Stomach (tissue), 8 donors: ENCODE measurements at regions not wholly inside any gene's neighbourhood (a gene's known extent, or its start where the extent isn't known, plus 50 kb on each side); places are given as distances from the start of the nearest gene placed in this dataset.

ENCODE experiments used
- DNase-seq, 2 donors: peaks; one replicate each; pipeline versions ENCODE4 v3.0.0 to v3.0.0-alpha.2; 2013 to 2019
- H3K27ac ChIP-seq, 5 donors: fragments of 200-600 bp in 4 of 5; sonication (generic) in 4 of 5; one replicate each; pipeline ENCODE4 v1.5.1; 2013 to 2019; ENCODE audit warnings: mild to moderate bottlenecking in 1 of 5, moderate library complexity in 1 of 5
- H3K27me3 ChIP-seq, 3 donors: fragments of 200-600 bp; sonication (generic); one replicate each; pipeline ENCODE4 v1.5.1; 2017 to 2019; ENCODE audit warnings: mixed run types in 1 of 3
- H3K36me3 ChIP-seq, 4 donors: fragments of 200-600 bp; sonication (generic); 1 replicate in 3 of 4; 2 replicates in 1 of 4; pipeline ENCODE4 v1.5.1; 2016 to 2019
- H3K4me1 ChIP-seq, 4 donors: fragments of 200-600 bp; sonication (generic); one replicate each; pipeline ENCODE4 v1.5.1; 2016 to 2019
- H3K4me3 ChIP-seq, 4 donors: fragments of 200-600 bp; sonication (generic) in 3 of 4; one replicate each; pipeline ENCODE4 v1.5.1; 2016 to 2019; ENCODE audit warnings: mild to moderate bottlenecking in 1 of 4
- H3K9me3 ChIP-seq, 4 donors: fragments of 200-600 bp; sonication (generic); one replicate each; pipeline ENCODE4 v1.5.1; 2016 to 2019
- EP300 ChIP-seq: sonication (generic); formaldehyde crosslinking; IDR thresholded peaks from one replicate; pipeline ENCODE4 v1.6.1; 2017; ENCODE audit warnings: antibody characterized with exemption
- POLR2A ChIP-seq, 4 donors: fragments of 450-650 bp; IDR thresholded peaks; one replicate each; pipeline ENCODE4 v1.6.1; 2016; ENCODE audit warnings: antibody characterized with exemption in 4 of 4, control low read depth in 2 of 4, mild to moderate bottlenecking in 1 of 4, moderate library complexity in 1 of 4
- POLR2AphosphoS5 ChIP-seq, 3 donors: sonication (generic); formaldehyde crosslinking; IDR thresholded peaks; one replicate each; pipeline ENCODE4 v1.6.1; 2016; ENCODE audit warnings: antibody characterized with exemption in 3 of 3
- WGBS, 5 donors: extraction: QIAGEN DNeasy Blood & Tissue Kit in 3 of 5; methylation state at CpG; one replicate each; pipeline versions ENCODE4 v1.1.5 to v1.1.7; 2013 to 2018; 5-methylcytosine and 5-hydroxymethylcytosine counted together
- intact Hi-C: fragments of 100-400 bp; cut with DNase I; formaldehyde crosslinking; loops from one replicate; pipeline ENCODE4 v1.15.1; 2023; ENCODE audit warnings: low total_unique reads
- TF ChIP-seq, protein P1 (sequence below), 7 experiments: fragments of 450-650 bp in 4 of 7; fragments of 200-600 bp in 3 of 7; sonication (generic) in 3 of 7; IDR thresholded peaks; one replicate each; pipeline ENCODE4 v1.5.1; 2016 to 2019; ENCODE audit warnings: antibody characterized with exemption in 7 of 7, control low read depth in 2 of 7, mild to moderate bottlenecking in 1 of 7
- donor health status: healthy with polysubstance abuse.
- donor health status: Bipolar disorder and iron deficiency.
- donor health status: healthy.

GRCh38 chr1:63710308-63710707 is 63.5 kb upstream of the ROR1 start:
- no peak overlapping the region for H3K4me3 ChIP-seq
- intact Hi-C loops, result no loop called here
- no peaks in the 10 kb centered on the region for H3K36me3 ChIP-seq
- no peak for TF ChIP-seq POLR2AphosphoS5 (IDR thresholded peaks at IDR 0.05)
- TF ChIP-seq POLR2A (IDR thresholded peaks at IDR 0.05), result no peak
- no peak for TF ChIP-seq EP300
- TF ChIP-seq, protein P1, sequence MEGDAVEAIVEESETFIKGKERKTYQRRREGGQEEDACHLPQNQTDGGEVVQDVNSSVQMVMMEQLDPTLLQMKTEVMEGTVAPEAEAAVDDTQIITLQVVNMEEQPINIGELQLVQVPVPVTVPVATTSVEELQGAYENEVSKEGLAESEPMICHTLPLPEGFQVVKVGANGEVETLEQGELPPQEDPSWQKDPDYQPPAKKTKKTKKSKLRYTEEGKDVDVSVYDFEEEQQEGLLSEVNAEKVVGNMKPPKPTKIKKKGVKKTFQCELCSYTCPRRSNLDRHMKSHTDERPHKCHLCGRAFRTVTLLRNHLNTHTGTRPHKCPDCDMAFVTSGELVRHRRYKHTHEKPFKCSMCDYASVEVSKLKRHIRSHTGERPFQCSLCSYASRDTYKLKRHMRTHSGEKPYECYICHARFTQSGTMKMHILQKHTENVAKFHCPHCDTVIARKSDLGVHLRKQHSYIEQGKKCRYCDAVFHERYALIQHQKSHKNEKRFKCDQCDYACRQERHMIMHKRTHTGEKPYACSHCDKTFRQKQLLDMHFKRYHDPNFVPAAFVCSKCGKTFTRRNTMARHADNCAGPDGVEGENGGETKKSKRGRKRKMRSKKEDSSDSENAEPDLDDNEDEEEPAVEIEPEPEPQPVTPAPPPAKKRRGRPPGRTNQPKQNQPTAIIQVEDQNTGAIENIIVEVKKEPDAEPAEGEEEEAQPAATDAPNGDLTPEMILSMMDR (IDR thresholded peaks at IDR 0.05), result no peak
- no peak for DNase-seq
- WGBS, 5 donors, result 92 to 97% (median 95%) methylated on average over 4 of the region's 4 CpGs
- H3K27me3 ChIP-seq, result no peaks in the 10 kb centered on the region
- H3K9me3 ChIP-seq, result no peaks in the 10 kb centered on the region
- no peak overlapping the region for H3K27ac ChIP-seq
- peaks cover 0 to 14% (median 10%) of the 10 kb centered on the region in 4 donors for H3K4me1 ChIP-seq

DNA sequence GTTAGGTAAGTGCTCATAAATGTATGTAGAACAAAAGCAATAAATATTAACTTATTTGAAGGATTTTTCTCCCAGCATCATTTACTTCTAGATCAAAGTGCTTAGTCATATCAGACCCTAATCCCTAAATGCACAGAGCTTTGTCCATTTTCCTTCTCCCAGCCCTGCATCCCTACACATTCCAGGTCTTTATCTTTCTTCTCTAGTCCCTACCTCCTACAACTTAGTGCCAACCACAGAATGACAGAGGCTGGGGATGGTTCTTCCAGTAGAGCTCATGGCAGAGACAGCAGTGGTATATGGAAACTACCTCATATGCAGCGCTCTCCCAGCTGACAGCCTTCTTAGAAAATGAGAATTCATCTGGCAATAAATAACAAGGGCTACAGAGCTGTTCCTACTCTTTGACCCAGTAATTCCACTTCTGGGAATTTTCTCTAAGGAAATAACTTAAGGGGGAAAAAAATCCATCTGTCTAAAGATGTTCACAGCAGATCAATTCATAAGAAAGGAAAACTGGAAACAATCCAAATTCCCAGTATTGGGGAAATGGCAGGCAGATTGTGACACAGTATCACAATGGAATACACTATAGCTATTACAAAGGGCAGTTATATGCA is 62.9 kb upstream of the ROR1 start:
- no peaks in the 10 kb centered on the region for H3K36me3 ChIP-seq
- H3K9me3 ChIP-seq, result no peaks in the 10 kb centered on the region
- H3K4me1 ChIP-seq, result peaks cover 0 to 8% (median 7%) of the 10 kb centered on the region in 4 donors
- WGBS, 5 donors, result 87 to 95% (median 90%) methylated on average over 1 of the region's 1 CpG
- no peaks in the 10 kb centered on the region for H3K27me3 ChIP-seq
- TF ChIP-seq, protein P1 (IDR thresholded peaks at IDR 0.05), result no peak
- TF ChIP-seq EP300 (no peak), POLR2AphosphoS5 (IDR thresholded peaks at IDR 0.05) (no peak), POLR2A (IDR thresholded peaks at IDR 0.05) (no peak)
- no peak for DNase-seq
- no peak overlapping the region for H3K27ac ChIP-seq
- intact Hi-C loops, result no loop called here
- H3K4me3 ChIP-seq, result no peak overlapping the region

DNA sequence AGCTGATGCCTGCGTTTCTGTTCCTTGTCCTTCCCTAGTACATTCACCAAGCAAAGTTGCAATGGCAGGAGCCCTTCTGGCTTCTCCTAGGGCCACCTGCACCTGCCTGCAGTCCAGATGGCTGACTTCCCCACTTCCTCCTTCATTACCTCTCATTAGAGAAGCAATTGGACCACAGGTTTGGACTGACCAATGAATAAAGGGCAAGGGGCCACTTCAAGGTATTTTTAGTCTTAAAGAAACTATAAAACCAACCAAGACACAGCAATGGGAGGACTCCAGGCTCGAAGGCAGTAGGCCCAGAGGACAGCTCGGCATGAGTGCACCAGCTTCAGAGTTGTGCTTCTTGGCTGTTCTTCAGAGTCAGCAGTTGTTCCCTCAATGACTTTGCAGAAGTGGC is 60.8 kb upstream of the ROR1 start:
- WGBS, 5 donors, result 90 to 95% (median 92%) methylated on average over 3 of the region's 3 CpGs
- H3K27ac ChIP-seq, result no peak overlapping the region
- no peaks in the 10 kb centered on the region for H3K27me3 ChIP-seq
- DNase-seq, result no peak
- H3K9me3 ChIP-seq, result no peaks in the 10 kb centered on the region
- TF ChIP-seq EP300 (no peak), POLR2AphosphoS5 (IDR thresholded peaks at IDR 0.05) (no peak), POLR2A (IDR thresholded peaks at IDR 0.05) (no peak)
- TF ChIP-seq, protein P1 (IDR thresholded peaks at IDR 0.05), result no peak
- no peaks in the 10 kb centered on the region for H3K36me3 ChIP-seq
- no peak overlapping the region for H3K4me3 ChIP-seq
- intact Hi-C loops, result no loop called here
- H3K4me1 ChIP-seq, result peaks cover 0 to 8% (median 7%) of the 10 kb centered on the region in 4 donors

GRCh38 chr1:63713627-63714481 is 60.0 kb upstream of the ROR1 start:
- DNase-seq, result peak in 1 of 2 donors; percentile 48
- intact Hi-C loops, result no loop called here
- TF ChIP-seq, protein P1 (IDR thresholded peaks at IDR 0.05), result no peak
- no peak for TF ChIP-seq POLR2AphosphoS5 (IDR thresholded peaks at IDR 0.05)
- no peak overlapping the region for H3K4me3 ChIP-seq
- WGBS, 5 donors, result 51 to 80% (median 68%) methylated on average over 6 of the region's 6 CpGs
- no peaks in the 10 kb centered on the region for H3K36me3 ChIP-seq
- H3K27me3 ChIP-seq, result no peaks in the 10 kb centered on the region
- H3K9me3 ChIP-seq, result no peaks in the 10 kb centered on the region
- H3K27ac ChIP-seq, result no peak overlapping the region
- peaks cover 4 to 14% (median 8%) of the 10 kb centered on the region in 4 donors for H3K4me1 ChIP-seq
